DND-41 (cell line): ENCODE measurements at regions not wholly inside any gene's neighbourhood (a gene's known extent, or its start where the extent isn't known, plus 50 kb on each side); places are given as distances from the start of the nearest gene placed in this dataset.

ENCODE experiments used
- ATAC-seq: fragments of 200-7000 bp; cut with Tn5 transposase; 3 replicates; pipeline ENCODE4 v1.9.1; 2021; ENCODE audit warnings: low read depth; ENCODE audit not compliant: insufficient read depth
- DNase-seq: peaks from one replicate; pipeline ENCODE4 v3.0.0-alpha.2; 2020
- H2AFZ ChIP-seq: 2 replicates; pipeline ENCODE4 v1.6.0; 2012; ENCODE audit warnings: low read depth, low read length
- H3K27ac ChIP-seq: 2 replicates; pipeline ENCODE4 v1.5.1; 2012; ENCODE audit warnings: low read length, inconsistent platforms
- H3K27me3 ChIP-seq: fragments of 200-600 bp; sonication (generic); 2 replicates; pipeline ENCODE4 v1.6.0; 2012; ENCODE audit warnings: low read length, mild to moderate bottlenecking, inconsistent platforms; ENCODE audit not compliant: insufficient read depth, poor library complexity
- H3K36me3 ChIP-seq: 2 replicates; pipeline ENCODE4 v1.5.1; 2012; ENCODE audit warnings: low read length, inconsistent platforms; ENCODE audit not compliant: insufficient read depth
- H3K4me1 ChIP-seq: 2 replicates; pipeline ENCODE4 v1.5.1; 2012; ENCODE audit warnings: mild to moderate bottlenecking, low read length; ENCODE audit not compliant: insufficient read depth
- H3K4me2 ChIP-seq: 2 replicates; pipeline ENCODE4 v1.6.0; 2012; ENCODE audit warnings: mild to moderate bottlenecking, moderate library complexity, low read length, inconsistent platforms; ENCODE audit not compliant: insufficient read depth
- H3K4me3 ChIP-seq, 2 experiments: fragments of 200-600 bp in 1 of 2; shearing (Covaris generic) in 1 of 2; 2 replicates each; pipeline ENCODE4 v1.5.1; 2012 to 2016; ENCODE audit warnings: inconsistent platforms in 2 of 2, low read length in 2 of 2, mild to moderate bottlenecking in 2 of 2, low read depth in 1 of 2, moderate library complexity in 1 of 2
- H3K79me2 ChIP-seq: 2 replicates; pipeline ENCODE4 v1.6.0; 2012; ENCODE audit warnings: low read length, inconsistent platforms; ENCODE audit not compliant: insufficient read depth
- H3K9ac ChIP-seq: 2 replicates; pipeline ENCODE4 v1.6.0; 2012; ENCODE audit warnings: low read depth, mild to moderate bottlenecking, inconsistent platforms, low read length, moderate library complexity
- H3K9me3 ChIP-seq: 2 replicates; pipeline ENCODE4 v1.5.1; 2012; ENCODE audit warnings: low read length, moderate library complexity, mild to moderate bottlenecking, inconsistent platforms; ENCODE audit not compliant: insufficient read depth, severe bottlenecking
- H4K20me1 ChIP-seq: 2 replicates; pipeline ENCODE4 v1.6.0; 2012; ENCODE audit warnings: low read length; ENCODE audit not compliant: insufficient read depth
- CTCF ChIP-seq: IDR thresholded peaks from 2 replicates; pipeline ENCODE4 v1.5.1; 2012; ENCODE audit warnings: borderline replicate concordance, low read length, moderate library complexity, mild to moderate bottlenecking; ENCODE audit not compliant: poor library complexity, severe bottlenecking; ENCODE audit errors: extremely low read depth
- EZH2 ChIP-seq: IDR thresholded peaks from 3 replicates; pipeline ENCODE4 v1.6.1; 2012; ENCODE audit warnings: borderline replicate concordance, low read depth, mild to moderate bottlenecking, moderate library complexity, low read length, inconsistent platforms; ENCODE audit not compliant: severe bottlenecking

GRCh38 chr10:78328592-78329404 lies 295.1 kb downstream of the RPS24 start:
- H3K4me3 ChIP-seq: no peak overlapping the region
- H3K4me1 ChIP-seq: no peaks in the 10 kb centered on the region
- no peaks in the 10 kb centered on the region for H4K20me1 ChIP-seq
- H3K9ac ChIP-seq: no peak overlapping the region
- no peak for TF ChIP-seq EZH2
- TF ChIP-seq CTCF: no peak
- DNase-seq (no peak), ATAC-seq (no peak)
- no peak overlapping the region for H3K27ac ChIP-seq
- no peaks in the 10 kb centered on the region for H3K27me3 ChIP-seq
- H3K36me3 ChIP-seq: no peaks in the 10 kb centered on the region
- H3K9me3 ChIP-seq: peaks cover 15% of the 10 kb centered on the region
- H2AFZ ChIP-seq: no peak overlapping the region
- H3K79me2 ChIP-seq: no peaks in the 10 kb centered on the region
- H3K4me2 ChIP-seq: no peak overlapping the region

GRCh38 chr10:78330884-78331283 lies 297.2 kb downstream of the RPS24 start:
- no peaks in the 10 kb centered on the region for H3K36me3 ChIP-seq
- H3K4me3 ChIP-seq: no peak overlapping the region
- ATAC-seq (no peak), DNase-seq (no peak)
- H3K27ac ChIP-seq: no peak overlapping the region
- H3K4me2 ChIP-seq: no peak overlapping the region
- H3K9me3 ChIP-seq: peaks cover 15% of the 10 kb centered on the region
- H3K4me1 ChIP-seq: no peaks in the 10 kb centered on the region
- H3K9ac ChIP-seq: no peak overlapping the region
- no peak overlapping the region for H2AFZ ChIP-seq
- TF ChIP-seq EZH2 (no peak), CTCF (no peak)
- no peaks in the 10 kb centered on the region for H3K27me3 ChIP-seq
- no peaks in the 10 kb centered on the region for H4K20me1 ChIP-seq
- H3K79me2 ChIP-seq: no peaks in the 10 kb centered on the region

GRCh38 chr10:78331391-78331922 lies 297.8 kb downstream of the RPS24 start:
- no peak overlapping the region for H3K4me2 ChIP-seq
- no peak overlapping the region for H3K27ac ChIP-seq
- no peaks in the 10 kb centered on the region for H4K20me1 ChIP-seq
- ATAC-seq (no peak), DNase-seq (no peak)
- H3K9ac ChIP-seq: no peak overlapping the region
- H3K79me2 ChIP-seq: no peaks in the 10 kb centered on the region
- TF ChIP-seq CTCF: no peak
- TF ChIP-seq EZH2: no peak
- H3K36me3 ChIP-seq: no peaks in the 10 kb centered on the region
- peaks cover 9% of the 10 kb centered on the region for H3K9me3 ChIP-seq
- H3K4me1 ChIP-seq: no peaks in the 10 kb centered on the region
- H2AFZ ChIP-seq: no peak overlapping the region
- H3K27me3 ChIP-seq: no peaks in the 10 kb centered on the region
- no peak overlapping the region for H3K4me3 ChIP-seq
